ENCODE measurements at regions not wholly inside any gene's neighbourhood (a gene's known extent, or its start where the extent isn't known, plus 50 kb on each side); places are given as distances from the start of the nearest gene placed in this dataset.

- DNase-seq = no peak
- H3K4me3 ChIP-seq = no peak overlapping the region
- no peaks in the 10 kb centered on the region for H3K36me3 ChIP-seq
- no peaks in the 10 kb centered on the region for H3K4me1 ChIP-seq
- 81 to 87% methylated on average over 5 of the region's 5 CpGs for WGBS, 2 donors (ENCODE audit: low coverage in 1 of 2)
- intact Hi-C loops (cut with DNase I; ENCODE audit: low total_unique reads) (no loop called here), in situ Hi-C loops (cut with MboI; ENCODE audit: low pct_ligation_motif_present in 1 of 4, low pct_unique_long_range_greater_than_20kb in 1 of 4, low sequenced_read_pairs in 3 of 4) (no loop called here)
- no peaks in the 10 kb centered on the region for H3K9me3 ChIP-seq
- no peak overlapping the region for H3K27ac ChIP-seq
- no peak for TF ChIP-seq CTCF (IDR thresholded peaks at IDR 0.05)
- TF ChIP-seq POLR2AphosphoS5 (IDR thresholded peaks at IDR 0.05) = no peak
- no peak for TF ChIP-seq POLR2A (IDR thresholded peaks at IDR 0.05)
- TF ChIP-seq EP300 (IDR thresholded peaks at IDR 0.05; ENCODE audit: low read depth) = no peak
- H3K27me3 ChIP-seq = no peaks in the 10 kb centered on the region
These were observed 291.9 kb upstream of the POU1F1 start for GRCh38 chr3:87568331-87568730.

DNA sequence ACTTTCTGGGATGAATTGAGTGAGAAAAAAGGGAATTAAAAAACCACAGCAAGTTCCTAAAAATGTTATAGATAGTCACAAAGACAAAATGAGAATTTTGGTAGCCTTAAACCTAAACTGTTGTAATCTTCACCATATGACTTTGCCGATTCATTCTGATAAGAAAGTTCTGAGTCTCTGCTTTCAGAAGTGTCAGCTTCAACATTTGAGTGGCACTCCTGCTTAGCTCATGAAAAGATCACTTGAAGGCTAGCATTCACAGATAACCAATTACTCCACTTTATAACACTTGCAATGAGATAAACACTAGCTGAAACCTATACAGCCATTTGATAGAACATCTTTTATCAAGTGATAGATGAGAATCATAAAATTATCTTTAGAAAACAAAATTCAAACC, 288.1 kb upstream of the POU1F1 start:
- no peaks in the 10 kb centered on the region for H3K27me3 ChIP-seq
- TF ChIP-seq CTCF (IDR thresholded peaks at IDR 0.05) = no peak
- DNase-seq = no peak
- no peaks in the 10 kb centered on the region for H3K36me3 ChIP-seq
- in situ Hi-C loops (cut with MboI; ENCODE audit: low pct_ligation_motif_present in 1 of 4, low pct_unique_long_range_greater_than_20kb in 1 of 4, low sequenced_read_pairs in 3 of 4) = no loop called here
- 73% methylated on average over 1 of the region's 1 CpG for WGBS, 2 donors (ENCODE audit: low coverage in 1 of 2)
- H3K9me3 ChIP-seq = no peaks in the 10 kb centered on the region
- H3K27ac ChIP-seq = no peak overlapping the region
- no peak overlapping the region for H3K4me3 ChIP-seq
- no peaks in the 10 kb centered on the region for H3K4me1 ChIP-seq
- intact Hi-C loops (cut with DNase I; ENCODE audit: low total_unique reads) = no loop called here

GRCh38 chr3:87563712-87564111, 287.3 kb upstream of the POU1F1 start:
- Histone ChIP-seq H3K36me3 (no peaks in the 10 kb centered on the region), H3K27me3 (no peaks in the 10 kb centered on the region), H3K27ac (no peak overlapping the region), H3K4me1 (no peaks in the 10 kb centered on the region), H3K4me3 (no peak overlapping the region), H3K9me3 (no peaks in the 10 kb centered on the region)
- intact Hi-C loops (cut with DNase I; ENCODE audit: low total_unique reads) (no loop called here), in situ Hi-C loops (cut with MboI; ENCODE audit: low pct_ligation_motif_present in 1 of 4, low pct_unique_long_range_greater_than_20kb in 1 of 4, low sequenced_read_pairs in 3 of 4) (no loop called here)
- no peak for DNase-seq
- WGBS, 2 donors (ENCODE audit: low coverage in 1 of 2) = 38 to 44% methylated on average over 4 of the region's 4 CpGs
- no peak for TF ChIP-seq EP300 (IDR thresholded peaks at IDR 0.05; ENCODE audit: low read depth)
- TF ChIP-seq POLR2AphosphoS5 (IDR thresholded peaks at IDR 0.05) = no peak
- no peak for TF ChIP-seq CTCF (IDR thresholded peaks at IDR 0.05)
- TF ChIP-seq POLR2A (IDR thresholded peaks at IDR 0.05) = no peak

- in situ Hi-C loops (cut with MboI; ENCODE audit: low pct_ligation_motif_present in 1 of 4, low pct_unique_long_range_greater_than_20kb in 1 of 4, low sequenced_read_pairs in 3 of 4) = no loop called here
- TF ChIP-seq CTCF (IDR thresholded peaks at IDR 0.05) (no peak), POLR2A (IDR thresholded peaks at IDR 0.05) (no peak), POLR2AphosphoS5 (IDR thresholded peaks at IDR 0.05) (no peak), EP300 (IDR thresholded peaks at IDR 0.05; ENCODE audit: low read depth) (no peak)
- 78 to 96% methylated on average over 3 of the region's 3 CpGs for WGBS, 2 donors (ENCODE audit: low coverage in 1 of 2)
These were observed 282.1 kb upstream of the POU1F1 start for GRCh38 chr3:87558492-87558891.

More at GRCh38 chr3:87558492-87558891, 282.1 kb upstream of the POU1F1 start:
- Histone ChIP-seq H3K27ac (no peak overlapping the region), H3K36me3 (no peaks in the 10 kb centered on the region), H3K4me3 (no peak overlapping the region), H3K4me1 (peaks cover 0 to 8% (median 1%) of the 10 kb centered on the region in 4 donors), H3K27me3 (no peaks in the 10 kb centered on the region), H3K9me3 (no peaks in the 10 kb centered on the region)
- intact Hi-C loops (cut with DNase I; ENCODE audit: low total_unique reads) = no loop called here
- DNase-seq = no peak
